Epidermal melanocyte (primary cell): ENCODE measurements at regions not wholly inside any gene's neighbourhood (a gene's known extent, or its start where the extent isn't known, plus 50 kb on each side); places are given as distances from the start of the nearest gene placed in this dataset.
A peak's percentile ranks its signal among the peaks of the same experiment; 100 is the strongest.

Experiments used
- DNase-seq: peaks from one replicate; pipeline ENCODE4 v3.0.0; 2011; ENCODE audit warnings: low spot score; ENCODE audit not compliant: insufficient read length

DNA sequence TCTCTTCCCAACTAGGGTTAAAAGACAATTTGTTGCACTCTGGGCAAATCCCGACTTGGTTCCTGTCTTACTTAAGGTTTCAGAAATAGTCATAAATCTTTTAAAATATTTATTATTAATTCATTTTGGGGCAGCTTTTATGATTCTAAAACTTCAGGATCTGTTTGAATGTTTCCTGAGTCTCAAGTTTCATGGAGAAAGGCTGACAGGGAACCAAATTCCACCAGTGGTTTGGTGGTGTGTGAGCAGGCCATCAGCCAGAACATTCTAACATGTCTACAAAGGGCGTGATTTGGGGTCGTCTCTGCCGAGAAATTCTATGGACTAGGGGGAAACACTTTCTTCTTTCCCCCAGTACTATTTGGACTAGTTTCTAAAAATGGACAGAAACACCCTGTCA is 366.4 kb downstream of the ZNF521 start:
- no peak for DNase-seq

- no peak for DNase-seq
These were observed 365.2 kb downstream of the ZNF521 start for GRCh38 chr18:24986666-24987302.

- DNase-seq, result no peak
These were observed 364.4 kb downstream of the ZNF521 start for GRCh38 chr18:24987303-24988252.

DNA sequence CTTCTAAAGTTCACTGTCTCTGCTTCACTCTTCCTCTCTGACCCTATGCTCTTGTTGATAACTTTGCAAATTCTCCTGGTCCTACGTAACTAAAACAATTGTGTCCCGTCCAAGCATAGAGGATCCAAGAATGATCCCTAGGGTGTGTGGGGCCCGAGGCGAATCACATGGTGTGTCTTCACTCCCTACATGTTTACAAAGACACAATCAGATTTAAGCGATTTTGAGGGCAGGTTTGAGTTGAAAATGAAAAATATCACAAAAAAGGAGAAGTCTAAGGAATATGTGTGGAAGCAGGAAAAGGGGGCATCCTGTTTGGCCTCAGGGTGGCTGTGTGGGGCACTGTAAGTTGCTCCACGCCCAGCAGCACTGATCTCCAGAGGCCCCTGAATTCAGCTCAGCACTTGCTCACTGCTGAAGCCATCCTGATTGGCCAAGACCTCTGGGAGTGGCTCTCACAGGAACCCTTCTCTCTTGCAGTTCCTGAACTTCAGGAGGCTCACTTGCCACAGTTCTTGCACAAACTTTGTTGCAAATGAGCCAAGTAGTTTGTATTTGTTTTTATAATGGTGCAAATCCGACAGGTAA is 363.6 kb downstream of the ZNF521 start:
- DNase-seq, result no peak

- DNase-seq, result no peak
These were observed 362.0 kb downstream of the ZNF521 start for GRCh38 chr18:24989760-24990593.

GRCh38 chr18:24990671-24991134 is 361.3 kb downstream of the ZNF521 start:
- no peak for DNase-seq

DNA sequence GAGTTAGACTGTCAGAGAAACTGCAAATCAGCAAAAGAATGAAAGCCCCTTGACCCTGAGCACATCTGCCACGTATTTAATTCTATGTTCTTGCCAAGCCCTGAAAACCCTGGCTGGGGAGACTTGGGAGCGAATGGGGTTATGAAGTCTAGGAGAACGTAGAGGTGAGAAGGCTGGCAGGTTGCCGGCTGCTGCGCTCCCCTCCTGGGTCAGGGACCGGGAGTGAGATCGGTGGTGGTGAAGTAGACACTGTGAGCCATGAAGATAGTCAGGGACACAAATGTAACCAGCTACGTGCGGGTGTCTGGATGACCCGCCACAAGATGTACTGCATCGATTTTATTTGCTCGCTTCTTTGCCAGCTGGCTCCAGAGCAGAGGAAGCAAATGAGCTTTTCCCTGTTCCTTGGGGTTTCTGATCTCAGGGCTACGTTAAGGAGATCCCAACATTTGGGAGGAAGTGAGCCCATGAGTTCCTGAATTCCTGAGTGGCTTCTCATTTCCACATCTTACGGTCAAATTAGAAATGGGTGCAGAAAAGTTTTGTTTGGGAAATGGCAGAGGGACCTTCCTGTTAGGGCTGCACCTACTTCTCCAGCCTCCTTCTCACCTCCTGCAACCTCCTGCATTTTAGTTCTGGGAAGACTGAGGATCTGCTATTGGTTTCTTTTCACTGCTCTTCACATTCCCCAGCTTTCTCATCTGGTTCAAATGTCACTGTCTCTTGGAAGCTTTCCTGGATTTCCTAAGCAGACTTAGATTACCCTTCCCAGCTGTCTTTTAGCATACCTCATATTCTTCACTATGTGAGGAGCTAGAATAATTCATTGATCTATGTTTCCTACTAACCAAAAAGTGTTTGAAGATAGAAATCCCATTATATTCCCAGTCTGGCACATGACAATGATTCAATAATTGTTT is 360.6 kb downstream of the ZNF521 start:
- DNase-seq, result no peak

GRCh38 chr18:24992491-24992890 is 359.5 kb downstream of the ZNF521 start:
- no peak for DNase-seq

DNA sequence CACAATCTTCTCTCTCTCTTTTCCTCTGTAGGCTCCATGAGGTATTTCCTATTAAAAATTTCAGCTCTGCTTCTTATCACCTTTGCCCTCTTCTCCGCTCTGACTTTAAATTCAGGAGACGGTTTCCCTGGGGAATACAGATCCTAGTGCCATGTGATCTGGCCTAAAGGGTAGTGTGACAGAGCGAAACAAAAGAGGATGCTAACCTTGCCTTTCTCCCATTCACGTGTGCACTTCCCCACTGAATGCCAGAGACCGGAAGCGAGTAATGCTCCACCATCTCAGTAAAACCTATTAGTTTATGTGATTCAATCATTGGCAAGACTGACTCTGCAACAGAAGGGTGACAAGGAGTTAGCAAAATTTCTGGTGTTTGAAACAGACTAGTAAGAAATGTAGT is 358.3 kb downstream of the ZNF521 start:
- no peak for DNase-seq

DNA sequence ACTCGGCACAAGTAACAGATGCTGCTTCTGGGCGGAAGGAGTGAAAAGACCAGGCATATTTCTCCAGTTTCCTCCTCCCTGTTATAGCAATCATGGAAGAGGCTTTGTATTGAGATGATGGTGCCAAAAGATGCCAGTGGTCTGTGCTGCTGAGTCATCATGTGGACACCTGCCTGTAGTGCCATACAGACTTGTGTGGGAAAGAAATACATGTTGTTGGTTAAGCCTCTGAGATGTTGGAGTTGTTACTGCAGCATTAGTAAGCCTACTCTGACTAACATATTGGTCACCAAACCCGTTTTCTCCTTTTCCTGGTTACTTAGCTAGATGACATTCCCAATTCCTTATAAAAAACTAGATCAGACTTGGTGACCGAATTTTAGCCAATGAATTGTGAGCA is 356.9 kb downstream of the ZNF521 start:
- no peak for DNase-seq

DNA sequence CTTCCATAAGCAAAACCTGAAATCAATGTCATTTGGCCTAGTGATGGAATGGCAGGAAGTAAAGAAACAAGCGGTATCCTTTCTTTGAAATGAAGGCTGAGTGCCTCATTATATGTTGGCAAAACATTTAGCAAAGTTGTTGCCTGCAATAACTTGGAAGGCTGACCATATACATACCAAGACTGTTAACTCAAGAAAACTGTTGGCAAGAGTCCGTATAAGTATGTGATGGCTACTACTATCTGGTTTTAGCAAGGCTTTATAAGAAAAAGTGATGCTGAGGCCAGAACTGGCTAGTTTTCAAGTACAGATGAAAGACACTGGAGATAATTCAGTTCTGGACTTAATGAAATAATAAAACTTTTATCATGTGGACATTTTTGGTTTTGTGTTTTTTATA is 356.2 kb downstream of the ZNF521 start:
- DNase-seq, result no peak

DNA sequence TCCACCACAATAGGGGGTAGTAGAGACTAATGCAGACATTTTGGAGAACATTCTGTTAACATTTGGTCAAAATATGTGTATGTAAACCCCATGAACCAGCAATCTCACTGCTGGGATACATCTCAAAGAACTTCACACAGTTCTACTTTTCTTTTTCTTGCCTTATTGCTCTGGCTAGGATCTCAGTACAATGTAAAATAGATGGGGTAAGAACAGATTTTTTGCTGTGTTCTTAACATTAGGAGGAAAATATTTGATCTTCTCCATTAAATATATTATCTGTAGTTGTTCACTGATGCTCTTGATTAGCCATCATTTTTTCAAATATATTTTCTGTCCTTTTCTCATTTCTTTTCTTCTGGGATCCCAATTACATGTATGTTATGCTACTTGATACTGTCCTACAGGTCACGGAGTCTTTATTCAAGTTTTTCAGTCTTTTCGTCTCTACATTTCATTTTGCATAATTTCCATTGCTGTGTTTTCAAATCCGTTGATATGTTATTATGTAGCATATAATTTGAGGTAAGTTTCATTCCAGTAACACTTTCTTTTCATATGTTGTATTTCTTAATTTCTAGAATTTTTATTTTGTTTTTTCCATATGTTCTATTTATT is 352.2 kb downstream of the ZNF521 start:
- DNase-seq, result no peak

GRCh38 chr18:25001803-25002202 is 350.2 kb downstream of the ZNF521 start:
- DNase-seq, result no peak

GRCh38 chr18:25005541-25006403 is 346.2 kb downstream of the ZNF521 start:
- DNase-seq, result peak; percentile 21

GRCh38 chr18:25010623-25011374 is 341.2 kb downstream of the ZNF521 start:
- DNase-seq, result no peak
